ENCODE measurements at regions not wholly inside any gene's neighbourhood (a gene's known extent, or its start where the extent isn't known, plus 50 kb on each side); places are given as distances from the start of the nearest gene placed in this dataset.

- no peak for TF ChIP-seq CTCF (IDR thresholded peaks at IDR 0.05)
- no peak for TF ChIP-seq POLR2A (IDR thresholded peaks at IDR 0.05)
These were observed 130.4 kb upstream of the ETS2 start for GRCh38 chr21:38675182-38675824.
